Colonic mucosa (tissue), 4 donors: ENCODE measurements at regions not wholly inside any gene's neighbourhood (a gene's known extent, or its start where the extent isn't known, plus 50 kb on each side); places are given as distances from the start of the nearest gene placed in this dataset.

Experiments used
- DNase-seq: peaks from one replicate; pipeline ENCODE4 v3.0.0-alpha.2; 2020
- H3K27ac ChIP-seq: fragments of 200-600 bp; one replicate; pipeline ENCODE4 v1.8.0; 2021
- H3K27me3 ChIP-seq: fragments of 200-600 bp; one replicate; pipeline ENCODE4 v1.8.0; 2021
- H3K36me3 ChIP-seq: fragments of 200-600 bp; one replicate; pipeline ENCODE4 v1.8.0; 2021
- H3K4me1 ChIP-seq: fragments of 200-600 bp; one replicate; pipeline ENCODE4 v1.8.0; 2021; ENCODE audit warnings: mild to moderate bottlenecking
- H3K4me3 ChIP-seq: fragments of 200-600 bp; one replicate; pipeline ENCODE4 v1.8.0; 2021
- H3K9ac ChIP-seq, 2 donors: one replicate each; pipeline ENCODE4 v1.7.0; 2013; ENCODE audit warnings: control low read depth in 2 of 2, low read depth in 2 of 2, low read length in 2 of 2
- H3K9me3 ChIP-seq: fragments of 200-600 bp; one replicate; pipeline ENCODE4 v1.8.0; 2021
- CTCF ChIP-seq: fragments of 200-600 bp; IDR thresholded peaks from one replicate; pipeline ENCODE4 v1.8.0; 2022; ENCODE audit warnings: antibody characterized with exemption, mild to moderate bottlenecking
- intact Hi-C: fragments of 100-400 bp; cut with DNase I; formaldehyde crosslinking; loops from one replicate; pipeline ENCODE4 v1.14.1; 2022
- donor health status: healthy.
- donor health status: DM: no; HTN: no; CAD: no.
- donor health status: DM: no; HTN: no; CAD: no.

GRCh38 chr2:217247476-217247875 lies 387.6 kb upstream of the TNP1 start:
- TF ChIP-seq CTCF = no peak
- H3K36me3 ChIP-seq = no peaks in the 10 kb centered on the region
- no peaks in the 10 kb centered on the region for H3K9me3 ChIP-seq
- no peak overlapping the region for H3K9ac ChIP-seq
- H3K4me3 ChIP-seq = no peak overlapping the region
- DNase-seq = no peak
- intact Hi-C loops = no loop called here
- no peaks in the 10 kb centered on the region for H3K4me1 ChIP-seq
- H3K27me3 ChIP-seq = no peaks in the 10 kb centered on the region
- no peak overlapping the region for H3K27ac ChIP-seq

- Histone ChIP-seq H3K9me3 (no peaks in the 10 kb centered on the region), H3K27me3 (no peaks in the 10 kb centered on the region), H3K4me1 (no peaks in the 10 kb centered on the region), H3K27ac (no peak overlapping the region), H3K9ac (no peak overlapping the region), H3K4me3 (no peak overlapping the region), H3K36me3 (no peaks in the 10 kb centered on the region)
- TF ChIP-seq CTCF = no peak
- DNase-seq = no peak
- intact Hi-C loops = no loop called here
These were observed 386.2 kb upstream of the TNP1 start for GRCh38 chr2:217246108-217246507.

GRCh38 chr2:217244815-217245214 lies 385.0 kb upstream of the TNP1 start:
- TF ChIP-seq CTCF = no peak
- Histone ChIP-seq H3K27ac (no peak overlapping the region), H3K4me3 (no peak overlapping the region), H3K27me3 (no peaks in the 10 kb centered on the region), H3K4me1 (no peaks in the 10 kb centered on the region), H3K9ac (no peak overlapping the region), H3K36me3 (no peaks in the 10 kb centered on the region), H3K9me3 (no peaks in the 10 kb centered on the region)
- DNase-seq = no peak
- intact Hi-C loops = no loop called here

GRCh38 chr2:217242947-217243346 lies 383.1 kb upstream of the TNP1 start:
- Histone ChIP-seq H3K4me1 (no peaks in the 10 kb centered on the region), H3K27me3 (no peaks in the 10 kb centered on the region), H3K9me3 (no peaks in the 10 kb centered on the region), H3K36me3 (no peaks in the 10 kb centered on the region), H3K4me3 (no peak overlapping the region), H3K9ac (no peak overlapping the region), H3K27ac (no peak overlapping the region)
- TF ChIP-seq CTCF = no peak
- intact Hi-C loops = no loop called here
- DNase-seq = no peak

- H3K4me1 ChIP-seq = no peaks in the 10 kb centered on the region
- H3K27ac ChIP-seq = no peak overlapping the region
- DNase-seq = no peak
These were observed 371.9 kb upstream of the TNP1 start for GRCh38 chr2:217231724-217232123.

More at GRCh38 chr2:217231724-217232123, 371.9 kb upstream of the TNP1 start:
- H3K4me3 ChIP-seq = no peak overlapping the region
- no peaks in the 10 kb centered on the region for H3K36me3 ChIP-seq
- intact Hi-C loops = no loop called here
- H3K27me3 ChIP-seq = no peaks in the 10 kb centered on the region
- no peak overlapping the region for H3K9ac ChIP-seq
- TF ChIP-seq CTCF = no peak
- H3K9me3 ChIP-seq = no peaks in the 10 kb centered on the region
